NAMALWA (cell line): ENCODE measurements at regions not wholly inside any gene's neighbourhood (a gene's known extent, or its start where the extent isn't known, plus 50 kb on each side); places are given as distances from the start of the nearest gene placed in this dataset.
"Not testable (repeated sequence)": the region's sequence is repeated elsewhere in the genome, so short reads cannot be mapped to it uniquely, and the experiment has no call there.

Experiments
- DNase-seq: peaks from one replicate; pipeline ENCODE4 v3.0.0-alpha.2; 2015; ENCODE audit warnings: low spot score

GRCh38 chrX:1012678-1013300 is 199.7 kb downstream of the CRLF2 start:
- no peak for DNase-seq

DNA sequence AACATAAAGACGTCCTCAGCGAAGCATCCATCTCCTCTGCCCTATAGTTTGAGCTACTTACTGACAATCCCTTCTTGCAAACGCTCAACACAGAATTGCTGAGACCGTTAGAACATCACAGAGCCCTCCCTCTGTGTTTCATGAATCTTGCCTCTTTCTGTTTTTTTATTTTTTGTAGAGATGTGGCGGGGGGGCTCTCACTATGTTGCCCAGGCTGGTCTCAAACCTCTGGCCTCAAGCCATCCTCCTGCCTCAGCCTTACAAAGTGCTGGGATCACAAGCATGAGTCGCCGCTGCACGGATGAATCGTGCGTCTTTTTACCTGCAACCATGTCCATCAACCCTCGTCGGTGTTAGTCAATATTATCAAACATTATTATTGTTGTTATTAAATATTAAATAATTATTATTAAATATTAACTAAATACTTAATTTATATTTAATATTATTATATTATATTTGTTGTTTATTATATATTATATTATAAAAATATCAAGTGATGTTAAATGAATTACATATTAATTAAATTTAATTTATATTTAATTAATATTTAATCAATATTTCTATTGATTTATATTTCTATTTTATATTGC is 200.7 kb downstream of the CRLF2 start:
- no peak for DNase-seq

DNA sequence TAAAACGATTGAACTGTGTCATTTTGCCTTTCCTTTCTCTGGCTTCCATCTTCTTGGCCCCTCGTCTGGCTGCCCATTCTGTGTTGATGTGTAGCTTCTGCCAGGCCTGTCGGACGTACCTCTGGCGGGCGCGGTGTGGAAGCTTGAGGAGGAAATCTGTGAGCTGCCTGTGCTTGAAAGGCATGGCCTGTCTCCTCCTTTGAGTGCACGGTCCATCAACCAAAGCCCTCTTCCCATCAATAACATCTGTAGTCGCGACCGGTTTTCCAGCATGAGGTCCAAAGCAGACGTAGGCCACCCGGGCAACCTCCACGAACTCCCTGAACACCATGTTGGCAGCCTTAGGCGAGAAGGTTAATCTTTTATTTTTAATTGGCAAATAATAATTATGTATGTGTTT is 202.7 kb downstream of the CRLF2 start:
- DNase-seq = no peak

- no peak for DNase-seq
These were observed 206.2 kb downstream of the CRLF2 start for GRCh38 chrX:1006156-1006730.

DNA sequence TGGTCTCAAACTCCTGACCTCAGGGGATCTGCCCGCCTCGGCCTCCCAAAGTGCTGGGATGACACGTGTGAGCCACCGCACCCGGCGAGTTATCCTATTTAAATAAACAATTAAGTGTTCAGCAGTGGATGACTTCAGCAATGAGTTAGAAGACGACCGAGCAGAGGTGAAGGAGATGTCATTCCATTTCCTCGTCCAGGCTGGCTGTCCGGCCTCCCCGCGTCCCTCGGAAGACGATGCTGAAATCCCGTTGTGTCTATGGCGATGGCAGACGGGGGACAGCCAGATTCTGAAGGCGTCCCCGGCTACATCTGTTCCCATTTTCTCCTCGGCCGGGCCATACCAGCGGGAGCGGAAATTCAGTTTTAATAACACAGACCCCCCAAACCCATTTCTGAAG is 209.8 kb downstream of the CRLF2 start:
- DNase-seq = no peak

GRCh38 chrX:997631-998137 is 214.8 kb downstream of the CRLF2 start:
- no peak for DNase-seq

GRCh38 chrX:994780-995179 is 217.7 kb downstream of the CRLF2 start:
- DNase-seq = no peak

GRCh38 chrX:989959-990510 is 222.4 kb downstream of the CRLF2 start:
- no peak for DNase-seq

GRCh38 chrX:988530-988929 is 223.9 kb downstream of the CRLF2 start:
- DNase-seq = not testable (repeated sequence)

DNA sequence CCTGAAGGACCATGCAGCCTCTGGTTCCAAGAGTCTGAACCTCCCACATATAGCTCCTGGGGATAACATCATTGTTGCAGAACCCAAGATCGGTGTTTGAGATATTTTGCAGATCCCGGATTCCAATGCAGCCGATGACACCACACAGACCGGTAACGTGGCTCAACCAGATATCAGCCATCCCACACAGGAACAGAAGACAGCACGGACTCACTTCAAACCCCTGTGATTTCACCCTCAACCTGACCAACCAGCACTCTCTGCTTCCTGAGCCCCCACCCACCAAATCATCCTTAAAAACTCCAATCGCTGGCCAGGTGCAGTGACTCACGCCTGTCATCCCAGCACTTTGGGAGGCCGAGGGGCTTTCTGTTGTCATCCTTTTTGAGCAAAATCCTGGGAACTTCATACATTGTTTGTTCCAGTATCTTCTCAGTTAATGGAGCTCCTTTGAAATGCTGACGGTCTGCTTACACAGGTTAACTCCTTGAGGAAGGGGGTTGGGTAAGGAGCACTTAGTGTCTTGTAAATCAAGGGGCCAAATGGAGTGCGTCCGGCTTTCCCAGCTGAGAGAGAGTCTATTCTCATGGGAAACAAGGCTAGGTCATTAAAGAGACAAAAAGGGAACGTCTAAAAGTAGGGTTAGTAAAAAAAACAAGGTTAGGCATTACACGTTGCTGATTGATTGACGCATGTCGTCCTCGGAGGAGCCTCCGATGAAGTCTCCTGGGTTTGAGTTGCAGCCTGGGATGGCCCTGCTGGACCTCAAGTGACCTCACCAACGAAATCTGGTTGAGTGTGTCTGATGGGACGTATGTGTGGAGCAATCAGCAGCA is 230.4 kb downstream of the CRLF2 start:
- DNase-seq = no peak

- no peak for DNase-seq
These were observed 231.7 kb downstream of the CRLF2 start for GRCh38 chrX:980587-981235.

- DNase-seq = not testable (repeated sequence)
These were observed 233.3 kb downstream of the CRLF2 start for GRCh38 chrX:979127-979526.

DNA sequence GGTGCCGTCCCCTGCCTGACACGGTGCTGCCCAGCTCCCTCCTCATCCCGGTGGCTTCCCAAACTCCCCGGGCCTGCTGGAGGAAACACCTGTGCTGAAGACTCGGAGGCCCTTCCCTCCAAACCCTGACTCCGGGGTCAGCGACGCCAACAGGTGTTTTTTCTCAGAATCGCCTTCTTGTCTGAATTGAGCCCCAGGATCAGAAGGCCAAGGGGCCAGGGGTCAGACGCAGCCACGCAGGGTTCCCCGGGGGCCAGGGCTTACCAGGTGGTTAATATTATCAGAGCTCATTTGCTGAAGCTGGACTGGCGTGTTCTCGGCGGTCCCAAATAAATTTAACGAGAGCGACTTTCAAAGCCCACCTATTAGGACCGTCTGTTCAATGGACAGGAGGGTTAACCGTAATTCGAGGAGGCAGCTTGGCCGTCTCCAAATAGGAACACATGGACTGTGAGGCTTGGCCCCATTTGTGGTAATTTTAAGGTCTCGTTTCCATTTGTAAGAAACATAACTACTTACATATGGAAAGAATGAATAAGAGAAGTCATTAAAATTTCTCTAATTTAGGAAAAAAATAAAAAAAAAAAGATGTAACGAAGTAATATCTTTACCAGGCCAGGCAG is 239.3 kb downstream of the CRLF2 start:
- DNase-seq = no peak

GRCh38 chrX:968148-968965 is 244.1 kb downstream of the CRLF2 start:
- no peak for DNase-seq

DNA sequence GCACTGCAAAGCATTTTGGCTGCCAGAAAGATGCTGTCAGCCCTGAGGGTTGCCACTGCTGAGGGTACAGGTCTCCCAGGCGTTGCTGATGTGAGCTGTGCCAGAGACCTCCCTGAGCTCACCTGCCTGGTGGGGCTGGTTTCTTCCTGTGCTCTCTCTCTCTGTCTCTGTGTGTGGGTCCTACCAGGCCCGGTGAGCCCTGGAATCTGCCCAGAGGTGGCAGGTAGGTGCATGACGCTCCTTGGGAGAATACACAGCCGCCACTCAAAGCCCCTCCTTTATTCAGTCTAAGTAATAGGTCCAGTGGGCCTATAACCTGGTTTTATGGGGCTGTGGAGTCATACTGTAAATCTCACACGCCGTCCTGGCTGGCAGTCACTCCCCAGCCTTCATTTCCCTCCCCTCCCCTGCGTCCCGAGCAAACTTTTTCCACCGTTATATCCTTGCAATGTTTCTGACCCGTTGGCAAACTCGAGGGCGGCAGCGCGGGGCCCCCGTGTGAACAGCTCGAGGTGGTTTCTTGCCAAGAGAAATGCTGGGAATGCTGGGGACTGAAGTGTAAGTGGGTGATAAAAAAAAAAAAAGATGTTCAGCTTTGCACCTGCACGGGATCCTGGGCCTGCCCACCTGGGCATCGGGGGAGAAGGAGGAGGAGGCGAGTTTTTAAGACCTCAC is 245.9 kb downstream of the CRLF2 start:
- DNase-seq = no peak

DNA sequence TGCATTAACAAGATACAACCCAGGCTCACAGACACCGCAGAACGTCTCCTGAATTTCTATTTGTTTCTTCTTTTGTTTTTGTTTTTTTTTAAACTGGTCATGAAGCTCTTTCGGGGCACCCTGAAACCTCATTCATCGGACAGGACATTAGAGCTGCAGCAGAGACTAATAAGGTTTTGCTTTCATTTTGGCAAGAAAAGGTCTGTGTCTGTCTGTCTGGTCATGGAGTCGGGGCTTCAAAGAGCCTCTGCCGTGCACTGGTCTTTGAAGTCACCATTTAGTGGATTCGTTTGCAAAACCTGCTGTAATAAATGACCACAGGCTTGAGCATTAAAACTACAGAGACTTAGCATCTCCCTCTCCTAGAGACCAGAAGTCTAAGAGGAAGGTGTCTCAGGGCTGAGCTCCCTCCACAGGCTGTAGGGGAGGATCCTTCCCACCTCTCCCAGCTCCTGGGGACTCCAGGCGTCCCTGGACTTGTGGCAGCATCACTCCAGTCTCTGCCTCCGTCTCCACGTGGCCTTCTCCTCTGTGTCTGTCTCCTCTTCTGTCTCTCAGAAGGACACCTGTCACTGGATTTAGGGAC is 247.5 kb downstream of the CRLF2 start:
- DNase-seq = no peak

GRCh38 chrX:960821-961220 is 251.6 kb downstream of the CRLF2 start:
- no peak for DNase-seq

GRCh38 chrX:959595-959994 is 252.9 kb downstream of the CRLF2 start:
- no peak for DNase-seq

- not testable (repeated sequence) for DNase-seq
These were observed 257.2 kb downstream of the CRLF2 start for GRCh38 chrX:955168-955781.
